HG03060 (cell line): ENCODE measurements at regions not wholly inside any gene's neighbourhood (a gene's known extent, or its start where the extent isn't known, plus 50 kb on each side); places are given as distances from the start of the nearest gene placed in this dataset.
"Not testable (repeated sequence)": the region's sequence is repeated elsewhere in the genome, so short reads cannot be mapped to it uniquely, and the experiment has no call there.

Source experiments
- ATAC-seq: cut with Tn5 transposase; IDR thresholded peaks from one replicate; pipeline ENCODE4 v1.9.1; 2021; ENCODE audit warnings: low read depth, moderate number of reproducible peaks; ENCODE audit not compliant: unreplicated experiment

GRCh38 chr5:42066131-42066530 is 141.1 kb downstream of the FBXO4 start:
- ATAC-seq = no peak

GRCh38 chr5:42074353-42074752 is 149.3 kb downstream of the FBXO4 start:
- no peak for ATAC-seq

- no peak for ATAC-seq
Measured at GRCh38 chr5:42089705-42090104, 164.6 kb downstream of the FBXO4 start.

- ATAC-seq = no peak
Measured at GRCh38 chr5:42090162-42090561, 165.1 kb downstream of the FBXO4 start.

- not testable (repeated sequence) for ATAC-seq
Measured at GRCh38 chr5:42099846-42100245, 174.8 kb downstream of the FBXO4 start.

GRCh38 chr5:42108468-42108867 is 183.4 kb downstream of the FBXO4 start:
- ATAC-seq = no peak

- ATAC-seq = no peak
Measured at GRCh38 chr5:42109006-42109572, 184.0 kb downstream of the FBXO4 start.

GRCh38 chr5:42115721-42116120 is 190.6 kb downstream of the FBXO4 start:
- not testable (repeated sequence) for ATAC-seq

GRCh38 chr5:42120070-42120469 is 195.0 kb downstream of the FBXO4 start:
- ATAC-seq = no peak

- ATAC-seq = no peak
Measured at GRCh38 chr5:42121401-42121800, 196.3 kb downstream of the FBXO4 start.

GRCh38 chr5:42131081-42131480 is 206.0 kb downstream of the FBXO4 start:
- no peak for ATAC-seq

GRCh38 chr5:42143361-42143760 is 218.3 kb downstream of the FBXO4 start:
- ATAC-seq = no peak

GRCh38 chr5:42148813-42149212 is 223.7 kb downstream of the FBXO4 start:
- no peak for ATAC-seq

GRCh38 chr5:42157215-42157614 is 232.1 kb downstream of the FBXO4 start:
- ATAC-seq = no peak

GRCh38 chr5:42163083-42163482 is 238.0 kb downstream of the FBXO4 start:
- no peak for ATAC-seq

GRCh38 chr5:42168091-42168670 is 243.1 kb downstream of the FBXO4 start:
- ATAC-seq = no peak

GRCh38 chr5:42176118-42176517 is 247.1 kb upstream of the GHR start:
- not testable (repeated sequence) for ATAC-seq

GRCh38 chr5:42179843-42180242 is 243.4 kb upstream of the GHR start:
- not testable (repeated sequence) for ATAC-seq

- no peak for ATAC-seq
Measured at GRCh38 chr5:42216904-42217303, 206.3 kb upstream of the GHR start.

GRCh38 chr5:42217791-42218190 is 205.4 kb upstream of the GHR start:
- no peak for ATAC-seq

- no peak for ATAC-seq
Measured at GRCh38 chr5:42225009-42225408, 198.2 kb upstream of the GHR start.

- no peak for ATAC-seq
Measured at GRCh38 chr5:42228279-42228678, 195.0 kb upstream of the GHR start.

- no peak for ATAC-seq
Measured at GRCh38 chr5:42230839-42231238, 192.4 kb upstream of the GHR start.
